DOHH2 (cell line): ENCODE measurements at regions not wholly inside any gene's neighbourhood (a gene's known extent, or its start where the extent isn't known, plus 50 kb on each side); places are given as distances from the start of the nearest gene placed in this dataset.

Experiments
- H3F3A ChIP-seq: fragments of 200-600 bp; sonication (generic), shearing (Covaris generic); 2 replicates; pipeline ENCODE4 v1.6.0; 2016; ENCODE audit warnings: antibody characterized with exemption, mild to moderate bottlenecking; ENCODE audit not compliant: control insufficient read depth, insufficient read depth
- H3K27ac ChIP-seq: fragments of 200-600 bp; sonication (generic); 2 replicates; pipeline ENCODE4 v1.5.1; 2014; ENCODE audit warnings: low read depth, mild to moderate bottlenecking, low read length, moderate library complexity
- H3K27me3 ChIP-seq: fragments of 200-600 bp; sonication (generic); 2 replicates; pipeline ENCODE4 v1.6.1; 2014; ENCODE audit warnings: mild to moderate bottlenecking, low read length, mixed read lengths; ENCODE audit not compliant: control insufficient read depth
- H3K36me3 ChIP-seq: fragments of 200-600 bp; sonication (generic); 2 replicates; pipeline ENCODE4 v1.6.1; 2014; ENCODE audit warnings: mild to moderate bottlenecking, low read length, moderate library complexity, mixed read lengths; ENCODE audit not compliant: control insufficient read depth
- H3K4me1 ChIP-seq: fragments of 200-600 bp; sonication (generic); 2 replicates; pipeline ENCODE4 v1.6.1; 2014; ENCODE audit warnings: mild to moderate bottlenecking, low read length, mixed read lengths; ENCODE audit not compliant: control insufficient read depth
- H3K4me2 ChIP-seq: fragments of 200-600 bp; sonication (generic); 2 replicates; pipeline ENCODE4 v1.6.0; 2014; ENCODE audit warnings: mild to moderate bottlenecking, low read length, moderate library complexity
- H3K4me3 ChIP-seq: fragments of 200-600 bp; sonication (generic); 2 replicates; pipeline ENCODE4 v1.5.1; 2014; ENCODE audit warnings: mild to moderate bottlenecking, low read length, mixed read lengths
- H3K79me2 ChIP-seq: fragments of 200-600 bp; sonication (generic); 2 replicates; pipeline ENCODE4 v1.6.1; 2014; ENCODE audit warnings: mild to moderate bottlenecking, low read length, mixed read lengths; ENCODE audit not compliant: control insufficient read depth
- H3K9me2 ChIP-seq: fragments of 200-600 bp; sonication (generic); replicated peaks from 2 replicates; pipeline ENCODE4 v1.6.1; 2014; ENCODE audit warnings: mild to moderate bottlenecking, low read length, mixed read lengths; ENCODE audit not compliant: control insufficient read depth
- H3K9me3 ChIP-seq: fragments of 200-600 bp; sonication (generic); 2 replicates; pipeline ENCODE4 v1.6.1; 2014; ENCODE audit warnings: antibody characterized with exemption, low read length, mixed read lengths; ENCODE audit not compliant: control insufficient read depth, insufficient read depth
- H4K20me1 ChIP-seq: fragments of 200-600 bp; sonication (generic); 2 replicates; pipeline ENCODE4 v1.6.0; 2014; ENCODE audit warnings: low read depth, mild to moderate bottlenecking, antibody characterized with exemption, low read length, moderate library complexity; ENCODE audit not compliant: control insufficient read depth, insufficient read depth
- EZH2phosphoT487 ChIP-seq: fragments of 200-600 bp; sonication (generic); IDR thresholded peaks from 2 replicates; pipeline ENCODE4 v1.6.1; 2017; ENCODE audit warnings: borderline replicate concordance, mild to moderate bottlenecking, antibody characterized with exemption, low read length, moderate library complexity, mixed read lengths
- TF ChIP-seq, protein P1 (sequence below): fragments of 200-600 bp; sonication (generic); IDR thresholded peaks from one replicate; pipeline ENCODE4 v1.5.1; 2014; ENCODE audit warnings: antibody characterized with exemption, mild to moderate bottlenecking, low read depth, low read length; ENCODE audit not compliant: poor library complexity, severe bottlenecking

DNA sequence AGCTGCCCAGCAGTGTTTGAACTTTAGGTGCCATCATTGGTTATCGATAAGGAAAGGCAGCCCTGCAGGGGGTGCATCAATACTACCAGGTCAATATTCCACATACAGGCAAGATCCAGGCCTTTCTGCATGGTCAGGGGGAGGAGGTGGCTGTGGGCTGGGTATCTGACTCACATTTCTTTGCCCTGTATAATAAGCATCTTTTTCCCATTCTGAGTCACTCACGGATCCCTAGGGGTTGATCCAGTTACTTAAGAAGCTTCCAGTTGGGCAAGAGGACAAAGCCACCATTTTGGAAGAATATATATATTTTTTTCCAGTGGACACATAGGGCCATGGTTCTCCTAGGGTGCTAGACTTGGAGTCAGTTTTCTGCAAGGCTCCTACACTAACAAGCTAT, 114.2 kb upstream of the HABP2 start:
- Histone ChIP-seq H3K27me3 (no peaks in the 10 kb centered on the region), H3K9me3 (no peaks in the 10 kb centered on the region), H3K9me2 (no peaks in the 10 kb centered on the region), H3K36me3 (no peaks in the 10 kb centered on the region), H3K79me2 (no peaks in the 10 kb centered on the region), H4K20me1 (no peaks in the 10 kb centered on the region), H3K4me1 (no peaks in the 10 kb centered on the region), H3K27ac (no peak overlapping the region), H3K4me2 (no peak overlapping the region), H3F3A (no peaks in the 10 kb centered on the region), H3K4me3 (no peak overlapping the region)
- TF ChIP-seq, protein P1, sequence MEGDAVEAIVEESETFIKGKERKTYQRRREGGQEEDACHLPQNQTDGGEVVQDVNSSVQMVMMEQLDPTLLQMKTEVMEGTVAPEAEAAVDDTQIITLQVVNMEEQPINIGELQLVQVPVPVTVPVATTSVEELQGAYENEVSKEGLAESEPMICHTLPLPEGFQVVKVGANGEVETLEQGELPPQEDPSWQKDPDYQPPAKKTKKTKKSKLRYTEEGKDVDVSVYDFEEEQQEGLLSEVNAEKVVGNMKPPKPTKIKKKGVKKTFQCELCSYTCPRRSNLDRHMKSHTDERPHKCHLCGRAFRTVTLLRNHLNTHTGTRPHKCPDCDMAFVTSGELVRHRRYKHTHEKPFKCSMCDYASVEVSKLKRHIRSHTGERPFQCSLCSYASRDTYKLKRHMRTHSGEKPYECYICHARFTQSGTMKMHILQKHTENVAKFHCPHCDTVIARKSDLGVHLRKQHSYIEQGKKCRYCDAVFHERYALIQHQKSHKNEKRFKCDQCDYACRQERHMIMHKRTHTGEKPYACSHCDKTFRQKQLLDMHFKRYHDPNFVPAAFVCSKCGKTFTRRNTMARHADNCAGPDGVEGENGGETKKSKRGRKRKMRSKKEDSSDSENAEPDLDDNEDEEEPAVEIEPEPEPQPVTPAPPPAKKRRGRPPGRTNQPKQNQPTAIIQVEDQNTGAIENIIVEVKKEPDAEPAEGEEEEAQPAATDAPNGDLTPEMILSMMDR, result no peak
- no peak for TF ChIP-seq EZH2phosphoT487

DNA sequence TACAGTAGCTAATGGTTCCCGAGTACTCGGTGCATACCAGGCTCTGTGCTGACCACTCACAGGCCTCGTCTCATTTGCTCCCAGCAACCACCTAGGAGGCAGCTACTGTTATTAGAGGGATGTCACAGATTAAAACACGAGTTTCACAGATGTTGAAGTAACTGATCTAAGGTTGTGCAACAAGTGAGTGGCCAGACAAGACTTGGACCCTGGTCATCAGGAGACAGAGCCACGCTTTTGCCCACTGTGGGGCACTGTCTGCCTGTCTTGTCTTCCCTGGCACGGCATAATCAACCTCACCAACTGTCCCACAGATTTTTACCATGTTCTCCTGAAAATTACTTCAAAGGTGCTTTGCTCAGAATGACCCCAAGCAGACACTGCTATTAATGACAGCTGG, 111.6 kb upstream of the HABP2 start:
- Histone ChIP-seq H3K4me3 (no peak overlapping the region), H3K9me3 (no peaks in the 10 kb centered on the region), H4K20me1 (no peaks in the 10 kb centered on the region), H3K4me1 (no peaks in the 10 kb centered on the region), H3K36me3 (no peaks in the 10 kb centered on the region), H3K27me3 (no peaks in the 10 kb centered on the region), H3K27ac (no peak overlapping the region), H3K79me2 (no peaks in the 10 kb centered on the region), H3K4me2 (no peak overlapping the region), H3F3A (no peaks in the 10 kb centered on the region), H3K9me2 (no peaks in the 10 kb centered on the region)
- TF ChIP-seq EZH2phosphoT487, result no peak

DNA sequence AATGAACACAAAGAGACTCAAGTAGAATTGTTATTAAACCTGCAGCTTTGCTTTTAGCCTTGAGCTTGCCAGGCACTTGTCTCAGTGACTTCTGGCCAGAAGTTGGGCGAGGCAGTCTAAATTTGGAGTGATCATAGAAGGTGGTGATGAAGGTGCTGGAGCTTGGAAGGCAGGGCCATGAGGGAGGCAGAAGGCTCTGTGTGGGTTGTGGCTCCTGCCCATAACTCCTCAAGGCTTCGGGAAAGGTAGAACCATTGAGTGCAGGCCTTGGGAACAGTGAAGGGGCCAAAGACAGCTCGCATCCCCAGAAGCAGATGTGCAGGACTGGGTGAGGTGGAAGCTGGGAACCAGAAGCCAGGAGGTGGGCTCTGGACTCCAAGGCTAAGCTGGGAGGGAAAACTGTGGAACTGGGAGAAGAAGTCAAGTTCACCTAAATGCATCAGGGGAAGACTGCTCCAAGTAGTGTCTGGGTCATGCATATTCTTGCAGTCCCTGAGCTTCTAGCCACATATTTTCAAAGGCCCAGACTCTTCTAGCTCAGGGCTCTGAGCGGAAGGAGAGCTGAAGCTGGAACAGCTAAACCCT, 111.1 kb upstream of the HABP2 start:
- Histone ChIP-seq H3K4me1 (no peaks in the 10 kb centered on the region), H3K4me2 (no peak overlapping the region), H3K27ac (no peak overlapping the region), H3K4me3 (no peak overlapping the region), H3K27me3 (no peaks in the 10 kb centered on the region), H3K36me3 (no peaks in the 10 kb centered on the region), H3K9me2 (no peaks in the 10 kb centered on the region), H4K20me1 (no peaks in the 10 kb centered on the region), H3F3A (no peaks in the 10 kb centered on the region), H3K79me2 (no peaks in the 10 kb centered on the region), H3K9me3 (no peaks in the 10 kb centered on the region)
- TF ChIP-seq EZH2phosphoT487, result no peak
- TF ChIP-seq, protein P1, result no peak

DNA sequence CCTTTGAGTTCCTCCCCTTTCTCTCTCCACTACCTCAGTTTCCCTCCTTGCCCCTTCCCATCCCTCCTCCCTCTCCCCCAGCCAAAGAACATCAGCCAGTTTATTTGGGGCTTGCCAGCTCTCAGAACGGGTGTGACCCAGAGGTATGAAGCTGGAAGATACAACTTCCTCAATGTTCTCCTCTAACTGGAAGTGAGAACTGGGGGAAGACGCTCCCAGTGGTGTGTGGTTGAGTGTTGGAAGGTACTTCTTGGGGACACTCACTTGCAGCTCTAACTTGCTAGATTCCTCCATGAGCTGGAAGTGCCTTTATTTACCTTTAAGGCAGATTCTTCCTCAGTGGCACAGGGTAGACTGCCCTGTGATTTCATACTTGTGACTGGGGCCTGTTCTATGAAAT, 110.5 kb upstream of the HABP2 start:
- H3K79me2 ChIP-seq, result no peaks in the 10 kb centered on the region
- TF ChIP-seq EZH2phosphoT487, result no peak
- TF ChIP-seq, protein P1, result no peak
- no peaks in the 10 kb centered on the region for H3F3A ChIP-seq
- no peaks in the 10 kb centered on the region for H4K20me1 ChIP-seq
- no peaks in the 10 kb centered on the region for H3K9me2 ChIP-seq
- no peak overlapping the region for H3K4me2 ChIP-seq
- no peaks in the 10 kb centered on the region for H3K27me3 ChIP-seq
- H3K9me3 ChIP-seq, result no peaks in the 10 kb centered on the region
- no peak overlapping the region for H3K4me3 ChIP-seq
- no peaks in the 10 kb centered on the region for H3K36me3 ChIP-seq
- H3K27ac ChIP-seq, result no peak overlapping the region
- no peaks in the 10 kb centered on the region for H3K4me1 ChIP-seq
